ENCODE measurements at regions not wholly inside any gene's neighbourhood (a gene's known extent, or its start where the extent isn't known, plus 50 kb on each side); places are given as distances from the start of the nearest gene placed in this dataset.

DNA sequence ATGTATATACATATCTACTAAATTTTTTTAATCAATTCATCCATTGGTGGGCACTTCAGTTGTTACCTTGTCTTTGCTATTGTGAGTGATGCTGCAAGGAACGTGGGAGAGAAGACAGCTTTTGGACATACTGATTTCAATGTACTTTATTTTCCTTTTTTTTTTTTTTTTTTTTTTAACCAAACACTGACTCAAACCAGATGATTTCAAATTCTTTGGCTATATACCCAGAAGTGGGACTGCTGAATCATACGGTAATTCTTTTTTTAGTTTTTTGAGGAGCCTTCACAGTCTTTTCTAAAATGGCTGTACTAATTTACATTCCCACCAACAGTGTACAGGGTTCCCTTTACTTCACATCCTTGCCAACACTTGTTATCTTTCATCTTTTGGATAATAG, 204.7 kb downstream of the INSIG2 start:
- TF ChIP-seq, protein P1, sequence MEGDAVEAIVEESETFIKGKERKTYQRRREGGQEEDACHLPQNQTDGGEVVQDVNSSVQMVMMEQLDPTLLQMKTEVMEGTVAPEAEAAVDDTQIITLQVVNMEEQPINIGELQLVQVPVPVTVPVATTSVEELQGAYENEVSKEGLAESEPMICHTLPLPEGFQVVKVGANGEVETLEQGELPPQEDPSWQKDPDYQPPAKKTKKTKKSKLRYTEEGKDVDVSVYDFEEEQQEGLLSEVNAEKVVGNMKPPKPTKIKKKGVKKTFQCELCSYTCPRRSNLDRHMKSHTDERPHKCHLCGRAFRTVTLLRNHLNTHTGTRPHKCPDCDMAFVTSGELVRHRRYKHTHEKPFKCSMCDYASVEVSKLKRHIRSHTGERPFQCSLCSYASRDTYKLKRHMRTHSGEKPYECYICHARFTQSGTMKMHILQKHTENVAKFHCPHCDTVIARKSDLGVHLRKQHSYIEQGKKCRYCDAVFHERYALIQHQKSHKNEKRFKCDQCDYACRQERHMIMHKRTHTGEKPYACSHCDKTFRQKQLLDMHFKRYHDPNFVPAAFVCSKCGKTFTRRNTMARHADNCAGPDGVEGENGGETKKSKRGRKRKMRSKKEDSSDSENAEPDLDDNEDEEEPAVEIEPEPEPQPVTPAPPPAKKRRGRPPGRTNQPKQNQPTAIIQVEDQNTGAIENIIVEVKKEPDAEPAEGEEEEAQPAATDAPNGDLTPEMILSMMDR (IDR thresholded peaks at IDR 0.05), result no peak
- no peak for TF ChIP-seq POLR2A (IDR thresholded peaks at IDR 0.05)

Data from thyroid gland (tissue), 4 donors.